OCI-LY1 (cell line): ENCODE measurements at regions not wholly inside any gene's neighbourhood (a gene's known extent, or its start where the extent isn't known, plus 50 kb on each side); places are given as distances from the start of the nearest gene placed in this dataset.

Source experiments
- H2AFZ ChIP-seq: fragments of 200-600 bp; sonication (generic), shearing (Covaris generic); 2 replicates; pipeline ENCODE4 v1.6.0; 2014; ENCODE audit warnings: antibody characterized with exemption, mild to moderate bottlenecking, low read length
- H3F3A ChIP-seq: fragments of 200-600 bp; sonication (generic), shearing (Covaris generic); 2 replicates; pipeline ENCODE4 v1.6.0; 2014; ENCODE audit warnings: mild to moderate bottlenecking, antibody characterized with exemption, low read length, moderate library complexity; ENCODE audit not compliant: insufficient read depth
- H3K27ac ChIP-seq: fragments of 200-600 bp; sonication (generic); 2 replicates; pipeline ENCODE4 v1.5.1; 2014; ENCODE audit warnings: low read length, mixed run types, mild to moderate bottlenecking, low read depth; ENCODE audit not compliant: poor library complexity, severe bottlenecking
- H3K27me3 ChIP-seq: fragments of 200-600 bp; sonication (generic); 2 replicates; pipeline ENCODE4 v1.6.0; 2014; ENCODE audit warnings: antibody characterized with exemption, mild to moderate bottlenecking, low read length, moderate library complexity; ENCODE audit not compliant: insufficient read depth
- H3K36me3 ChIP-seq: fragments of 200-600 bp; sonication (generic); 2 replicates; pipeline ENCODE4 v1.6.1; 2014; ENCODE audit warnings: mild to moderate bottlenecking, antibody characterized with exemption, low read length, moderate library complexity, mixed read lengths; ENCODE audit not compliant: insufficient read depth
- H3K4me1 ChIP-seq: fragments of 200-600 bp; sonication (generic); 2 replicates; pipeline ENCODE4 v1.5.1; 2014; ENCODE audit warnings: mild to moderate bottlenecking, low read length, moderate library complexity; ENCODE audit not compliant: insufficient read depth, severe bottlenecking
- H3K4me2 ChIP-seq: fragments of 200-600 bp; sonication (generic), shearing (Covaris generic); 2 replicates; pipeline ENCODE4 v1.6.1; 2014; ENCODE audit warnings: low read length
- H3K4me3 ChIP-seq: fragments of 200-600 bp; sonication (generic); 2 replicates; pipeline ENCODE4 v1.5.1; 2014; ENCODE audit warnings: low read length, low read depth, mild to moderate bottlenecking, mixed read lengths; ENCODE audit not compliant: poor library complexity, severe bottlenecking
- H3K79me2 ChIP-seq: fragments of 200-600 bp; shearing (Covaris generic); 2 replicates; pipeline ENCODE4 v1.6.1; 2016; ENCODE audit warnings: mixed run types, low read length, mixed read lengths; ENCODE audit not compliant: insufficient read depth
- H3K9ac ChIP-seq: fragments of 200-600 bp; sonication (generic), shearing (Covaris generic); 2 replicates; pipeline ENCODE4 v1.6.1; 2014; ENCODE audit warnings: mild to moderate bottlenecking, low read length, mixed read lengths
- H3K9me2 ChIP-seq: fragments of 200-600 bp; sonication (generic), shearing (Covaris generic); 2 replicates; pipeline ENCODE4 v1.6.1; 2014; ENCODE audit warnings: low read depth, mild to moderate bottlenecking, low read length, mixed read lengths
- H3K9me3 ChIP-seq: fragments of 200-600 bp; shearing (Covaris generic); 2 replicates; pipeline ENCODE4 v1.6.1; 2014; ENCODE audit warnings: low read length, mixed read lengths
- H4K20me1 ChIP-seq: fragments of 200-600 bp; sonication (generic), shearing (Covaris generic); 2 replicates; pipeline ENCODE4 v1.6.0; 2016; ENCODE audit warnings: mild to moderate bottlenecking, low read length; ENCODE audit not compliant: insufficient read depth
- CTCF ChIP-seq: fragments of 200-600 bp; sonication (generic), shearing (Covaris generic); IDR thresholded peaks from 2 replicates; pipeline ENCODE4 v1.5.1; 2017; ENCODE audit warnings: mild to moderate bottlenecking, antibody characterized with exemption, low read length, moderate library complexity, mixed read lengths
- EZH2 ChIP-seq: fragments of 200-600 bp; sonication (generic), shearing (Covaris generic); IDR thresholded peaks from 2 replicates; pipeline ENCODE4 v1.8.0; 2017; ENCODE audit warnings: borderline replicate concordance, mixed run types, mild to moderate bottlenecking, antibody characterized with exemption, low read length, moderate library complexity, mixed read lengths

DNA sequence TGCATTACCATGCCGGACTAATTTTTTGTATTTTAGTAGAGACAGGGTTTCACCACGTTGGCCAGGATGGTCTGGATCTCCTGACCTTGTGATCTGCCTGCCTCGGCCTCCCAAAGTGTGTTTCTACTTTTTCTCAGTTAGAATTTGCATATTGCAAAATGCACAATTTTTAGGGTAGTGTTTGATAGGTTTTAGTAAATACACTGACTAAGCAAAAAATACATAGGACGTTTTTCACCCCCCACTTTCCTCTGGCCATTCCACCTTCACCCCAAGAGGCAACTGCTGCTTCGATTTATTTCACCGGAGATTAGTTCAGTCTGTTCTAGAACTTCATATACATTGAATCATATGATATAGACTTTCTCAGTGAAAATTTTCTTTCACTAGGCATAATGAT is 1269.1 kb downstream of the TBC1D22A start:
- Histone ChIP-seq H3K9me3 (no peaks in the 10 kb centered on the region), H3F3A (no peaks in the 10 kb centered on the region), H3K27ac (no peak overlapping the region), H3K4me3 (no peak overlapping the region), H3K4me2 (no peak overlapping the region), H3K9me2 (no peaks in the 10 kb centered on the region), H3K9ac (no peak overlapping the region), H3K79me2 (no peaks in the 10 kb centered on the region), H4K20me1 (no peaks in the 10 kb centered on the region), H3K36me3 (no peaks in the 10 kb centered on the region), H3K4me1 (no peaks in the 10 kb centered on the region), H3K27me3 (no peaks in the 10 kb centered on the region), H2AFZ (no peak overlapping the region)
- TF ChIP-seq CTCF (no peak), EZH2 (no peak)

DNA sequence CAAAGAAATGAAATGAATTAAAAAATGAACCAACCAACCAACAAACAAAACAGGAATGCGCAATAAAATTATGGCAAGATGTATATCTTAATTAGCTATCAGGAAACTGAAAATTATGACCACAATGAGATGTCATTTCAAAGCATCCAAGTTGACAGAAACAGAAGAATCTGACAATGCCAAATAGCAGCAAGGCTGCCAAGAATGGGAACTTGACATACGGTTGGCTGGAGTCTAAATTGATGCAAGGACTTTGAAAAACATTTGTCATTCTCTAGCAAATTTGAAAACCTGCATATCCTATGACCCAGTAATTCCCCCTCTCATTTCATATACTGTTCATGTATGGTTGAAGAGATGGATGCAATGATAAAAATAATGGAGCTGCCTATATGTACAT is 1262.6 kb downstream of the TBC1D22A start:
- H3K9ac ChIP-seq = no peak overlapping the region
- no peaks in the 10 kb centered on the region for H3K9me2 ChIP-seq
- H3K4me1 ChIP-seq = peaks cover 4% of the 10 kb centered on the region
- peaks cover 1% of the 10 kb centered on the region; the same call in 1 of the 2 replicates for H3K36me3 ChIP-seq
- no peak overlapping the region for H3K4me2 ChIP-seq
- H3K4me3 ChIP-seq = no peak overlapping the region
- no peaks in the 10 kb centered on the region; the same call in 1 of the 2 replicates for H3K27me3 ChIP-seq
- H4K20me1 ChIP-seq = no peaks in the 10 kb centered on the region
- H3K27ac ChIP-seq = no peak overlapping the region
- no peaks in the 10 kb centered on the region for H3F3A ChIP-seq
- peaks cover 2% of the 10 kb centered on the region; the same call in 1 of the 2 replicates for H3K9me3 ChIP-seq
- no peak for TF ChIP-seq EZH2
- TF ChIP-seq CTCF = no peak
- H3K79me2 ChIP-seq = no peaks in the 10 kb centered on the region
- H2AFZ ChIP-seq = no peak overlapping the region

- Histone ChIP-seq H3K27ac (no peak overlapping the region), H3K9me3 (peaks cover 14% of the 10 kb centered on the region), H3K4me3 (no peak overlapping the region), H3K4me2 (no peak overlapping the region), H3K36me3 (peaks cover 10% of the 10 kb centered on the region; the same call in 1 of the 2 replicates), H3F3A (no peaks in the 10 kb centered on the region), H3K27me3 (no peaks in the 10 kb centered on the region; the same call in 1 of the 2 replicates), H4K20me1 (no peaks in the 10 kb centered on the region), H3K9ac (no peak overlapping the region), H3K9me2 (no peaks in the 10 kb centered on the region), H2AFZ (no peak overlapping the region), H3K79me2 (no peaks in the 10 kb centered on the region), H3K4me1 (peaks cover 4% of the 10 kb centered on the region)
- TF ChIP-seq CTCF (no peak), EZH2 (no peak)
Measured at GRCh38 chr22:48021991-48022401, 1259.5 kb downstream of the TBC1D22A start.
